Mesodermal cell (in vitro differentiated cells): ENCODE measurements at regions not wholly inside any gene's neighbourhood (a gene's known extent, or its start where the extent isn't known, plus 50 kb on each side); places are given as distances from the start of the nearest gene placed in this dataset.

Experiments
- H3K27ac ChIP-seq: 2 replicates; pipeline ENCODE4 v1.7.0; 2013; ENCODE audit warnings: mild to moderate bottlenecking, low read depth, low read length, moderate library complexity; ENCODE audit not compliant: severe bottlenecking
- H3K36me3 ChIP-seq: 2 replicates; pipeline ENCODE4 v1.7.1; 2013; ENCODE audit warnings: mild to moderate bottlenecking, low read length, moderate library complexity; ENCODE audit not compliant: control insufficient read depth, insufficient read depth
- H3K4me1 ChIP-seq: one replicate; pipeline ENCODE4 v1.7.1; 2013; ENCODE audit warnings: mild to moderate bottlenecking, low read length; ENCODE audit not compliant: insufficient read depth, control insufficient read depth, poor library complexity, severe bottlenecking
- H3K4me3 ChIP-seq: 2 replicates; pipeline ENCODE4 v1.7.0; 2013; ENCODE audit warnings: low read length, control low read depth, mild to moderate bottlenecking; ENCODE audit not compliant: insufficient read depth, poor library complexity, severe bottlenecking; ENCODE audit errors: extremely low read depth
- H3K9me3 ChIP-seq: 2 replicates; pipeline ENCODE4 v1.7.1; 2013; ENCODE audit warnings: mild to moderate bottlenecking, low read length, moderate library complexity; ENCODE audit not compliant: control insufficient read depth
- WGBS, 2 experiments: methylation state at CpG; one replicate each; pipeline ENCODE4 v1.1.5; 2013; ENCODE audit warnings: missing lambda C conversion rate in 2 of 2; ENCODE audit not compliant: insufficient coverage in 2 of 2; 5-methylcytosine and 5-hydroxymethylcytosine counted together

DNA sequence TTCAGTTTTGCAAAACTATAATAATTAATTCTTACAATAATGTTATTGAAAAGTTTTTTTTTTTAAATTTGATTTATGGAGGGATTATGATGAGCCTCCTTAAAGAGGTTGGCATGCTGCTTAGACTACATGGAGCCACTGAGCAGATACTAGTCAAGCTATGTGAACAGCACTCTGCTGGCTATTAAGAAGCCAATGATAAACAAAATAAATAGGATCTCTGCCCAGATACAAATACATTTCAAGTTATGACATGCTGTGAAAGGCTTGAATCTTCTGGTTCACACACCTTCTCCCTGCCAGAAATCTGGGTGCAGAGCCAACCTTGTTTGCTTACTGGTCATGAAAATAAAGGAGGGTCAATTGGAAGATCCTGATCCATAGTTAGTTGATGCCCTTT, 107.4 kb upstream of the NAV3 start:
- H3K36me3 ChIP-seq, result no peaks in the 10 kb centered on the region
- H3K4me3 ChIP-seq, result no peak overlapping the region
- H3K9me3 ChIP-seq, result no peaks in the 10 kb centered on the region
- no peak overlapping the region for H3K27ac ChIP-seq
- peaks cover 17% of the 10 kb centered on the region for H3K4me1 ChIP-seq

DNA sequence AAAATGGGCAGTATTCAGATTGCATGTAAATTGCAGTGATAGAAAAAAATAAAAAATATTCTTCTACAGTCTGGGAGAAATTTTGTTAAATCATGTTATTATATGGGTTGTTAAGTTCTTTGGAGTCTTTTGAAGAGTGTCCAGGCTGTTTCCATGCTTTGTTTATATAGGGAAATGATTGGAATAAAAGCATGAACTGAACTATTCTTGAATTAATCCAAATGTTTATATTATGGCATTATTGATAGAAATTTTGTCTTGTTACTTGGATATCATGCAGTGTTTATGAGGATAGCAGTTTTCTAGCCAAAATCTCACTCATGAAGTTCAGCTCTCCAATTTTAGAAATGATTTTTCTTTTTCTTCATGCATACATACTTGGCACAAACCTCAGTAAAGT, 108.2 kb upstream of the NAV3 start:
- H3K36me3 ChIP-seq, result no peaks in the 10 kb centered on the region
- H3K27ac ChIP-seq, result no peak overlapping the region
- no peak overlapping the region for H3K4me3 ChIP-seq
- peaks cover 17% of the 10 kb centered on the region for H3K4me1 ChIP-seq
- H3K9me3 ChIP-seq, result no peaks in the 10 kb centered on the region

DNA sequence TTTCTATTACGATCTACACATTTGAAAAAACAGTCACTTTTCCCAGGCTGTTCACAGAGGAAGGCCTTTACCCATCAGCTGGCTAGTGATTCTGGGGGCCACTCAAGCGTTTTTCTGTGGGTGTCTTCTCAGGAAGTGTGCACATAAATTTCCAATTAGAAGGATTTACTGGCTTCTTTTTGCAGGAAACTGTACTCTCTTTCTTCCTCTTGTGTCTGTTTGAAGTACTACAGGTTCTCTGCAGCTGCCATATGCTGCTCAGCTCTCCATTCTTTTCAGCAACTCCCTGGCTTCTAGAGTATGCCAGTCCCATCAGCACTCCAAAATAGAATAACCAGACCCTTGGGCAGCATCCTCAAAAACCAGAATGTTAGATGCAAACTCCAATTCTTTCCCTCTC, 110.4 kb upstream of the NAV3 start:
- Histone ChIP-seq H3K36me3 (no peaks in the 10 kb centered on the region), H3K9me3 (no peaks in the 10 kb centered on the region), H3K4me1 (peaks cover 7% of the 10 kb centered on the region), H3K27ac (no peak overlapping the region), H3K4me3 (no peak overlapping the region)
- 80% methylated on average over 1 of the region's 2 CpGs; no CpG with 5 or more reads in 1 of the 2 experiments for WGBS, 2 experiments

DNA sequence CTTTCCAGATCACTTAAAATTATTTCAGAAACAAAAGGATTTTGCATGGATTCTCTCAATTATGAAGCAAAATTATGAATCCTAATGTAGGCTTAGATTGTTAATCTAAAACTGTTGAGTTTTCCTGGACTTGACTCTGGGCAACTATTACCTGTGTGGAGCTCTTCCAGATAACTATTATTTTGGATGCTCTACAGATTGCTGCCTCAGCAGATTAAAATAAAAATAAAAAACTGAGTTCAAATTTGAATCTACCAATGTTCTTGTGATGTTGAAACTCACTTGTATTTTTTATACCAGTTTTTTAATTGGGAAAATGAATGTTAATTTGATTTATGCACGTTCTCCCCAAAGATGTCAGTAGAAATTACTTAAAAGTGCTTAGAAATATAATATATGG, 120.5 kb upstream of the NAV3 start:
- no peaks in the 10 kb centered on the region for H3K9me3 ChIP-seq
- no peak overlapping the region for H3K4me3 ChIP-seq
- no peaks in the 10 kb centered on the region for H3K4me1 ChIP-seq
- no peak overlapping the region for H3K27ac ChIP-seq
- no peaks in the 10 kb centered on the region for H3K36me3 ChIP-seq
- no CpG with 5 or more reads among the region's 1 CpG for WGBS, 2 experiments

GRCh38 chr12:77697126-77697525, 133.6 kb upstream of the NAV3 start:
- H3K4me1 ChIP-seq, result no peaks in the 10 kb centered on the region
- WGBS, 2 experiments, result no CpG with 5 or more reads among the region's 1 CpG
- no peak overlapping the region for H3K4me3 ChIP-seq
- H3K9me3 ChIP-seq, result no peaks in the 10 kb centered on the region
- no peak overlapping the region for H3K27ac ChIP-seq
- no peaks in the 10 kb centered on the region for H3K36me3 ChIP-seq

DNA sequence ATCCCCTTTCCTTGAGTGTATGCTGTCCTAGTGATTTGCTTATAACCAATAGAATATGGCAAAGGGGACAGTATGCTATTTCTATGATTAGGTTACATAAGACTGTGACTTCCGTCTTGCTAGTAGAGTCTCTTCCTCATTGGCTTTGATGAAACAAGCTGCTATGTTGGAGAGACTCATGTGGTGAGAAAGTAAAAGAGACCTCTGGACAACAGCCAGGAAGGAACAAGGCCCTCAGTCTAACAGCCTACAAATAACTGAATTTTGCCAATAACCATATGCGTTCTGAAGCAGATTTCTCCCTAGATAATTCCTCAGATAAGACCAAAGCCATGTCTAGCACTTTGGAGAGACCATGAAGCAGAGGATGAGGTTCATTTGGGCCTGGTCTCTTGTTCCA, 134.5 kb upstream of the NAV3 start:
- no peak overlapping the region for H3K4me3 ChIP-seq
- no peaks in the 10 kb centered on the region for H3K36me3 ChIP-seq
- no peaks in the 10 kb centered on the region for H3K4me1 ChIP-seq
- WGBS, 2 experiments, result 100% methylated on average over 1 of the region's 2 CpGs
- no peak overlapping the region for H3K27ac ChIP-seq
- H3K9me3 ChIP-seq, result no peaks in the 10 kb centered on the region

DNA sequence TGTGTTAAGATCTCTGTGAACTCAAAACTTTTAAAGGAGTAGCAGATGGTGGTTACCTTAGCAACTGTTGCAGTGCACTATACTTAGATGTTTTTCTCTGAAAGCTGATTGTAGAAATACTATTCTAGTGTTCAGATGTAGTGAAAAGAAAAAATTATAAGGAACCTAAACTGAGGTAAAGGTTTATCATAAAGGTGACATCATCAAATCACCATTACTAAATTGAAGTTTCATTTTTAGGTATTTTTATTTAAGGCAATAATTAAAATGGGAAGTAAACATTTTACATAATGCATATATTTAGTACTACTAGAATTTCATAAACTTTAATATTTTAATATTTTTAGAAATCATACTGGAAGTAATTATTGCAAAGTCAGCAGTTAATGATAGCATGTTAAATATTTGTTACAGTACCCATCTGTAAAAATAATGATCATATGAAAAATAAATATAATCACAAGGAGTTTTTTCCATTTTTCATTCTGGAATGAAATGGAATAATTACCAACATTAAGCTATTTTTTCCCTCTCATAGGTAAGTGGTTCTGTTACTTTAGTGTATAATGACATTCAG, 141.1 kb upstream of the NAV3 start:
- Histone ChIP-seq H3K36me3 (no peaks in the 10 kb centered on the region), H3K27ac (no peak overlapping the region), H3K4me1 (no peaks in the 10 kb centered on the region), H3K4me3 (no peak overlapping the region), H3K9me3 (no peaks in the 10 kb centered on the region)

DNA sequence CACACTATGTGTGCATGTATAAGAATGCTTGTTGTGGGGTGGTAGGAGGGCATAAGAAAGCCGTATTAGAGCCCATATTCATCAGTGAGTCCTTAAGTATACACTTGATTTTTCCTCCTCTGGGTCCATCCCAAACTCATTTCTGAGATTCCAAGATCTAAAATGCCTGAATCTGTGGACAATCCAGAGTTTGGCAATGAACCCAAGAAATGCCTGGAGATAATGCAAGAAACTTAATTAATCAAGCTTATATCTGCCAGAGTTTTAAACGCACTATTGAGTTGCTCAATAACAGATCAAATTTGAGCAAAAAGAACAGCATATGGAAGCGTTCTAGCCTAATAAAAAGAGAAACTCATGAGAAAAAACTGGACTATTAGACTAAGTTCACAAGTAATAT, 143.4 kb upstream of the NAV3 start:
- 89 to 100% methylated on average over 1 to 3 of the region's 3 CpGs for WGBS, 2 experiments
- Histone ChIP-seq H3K27ac (no peak overlapping the region), H3K9me3 (no peaks in the 10 kb centered on the region), H3K4me1 (no peaks in the 10 kb centered on the region), H3K4me3 (no peak overlapping the region), H3K36me3 (no peaks in the 10 kb centered on the region)

- no peaks in the 10 kb centered on the region for H3K4me1 ChIP-seq
- 71% methylated on average over 1 of the region's 2 CpGs; no CpG with 5 or more reads in 1 of the 2 experiments for WGBS, 2 experiments
- H3K36me3 ChIP-seq, result no peaks in the 10 kb centered on the region
- no peak overlapping the region for H3K27ac ChIP-seq
- no peaks in the 10 kb centered on the region for H3K9me3 ChIP-seq
- no peak overlapping the region for H3K4me3 ChIP-seq
Observed at GRCh38 chr12:77686760-77687159, 143.9 kb upstream of the NAV3 start.

DNA sequence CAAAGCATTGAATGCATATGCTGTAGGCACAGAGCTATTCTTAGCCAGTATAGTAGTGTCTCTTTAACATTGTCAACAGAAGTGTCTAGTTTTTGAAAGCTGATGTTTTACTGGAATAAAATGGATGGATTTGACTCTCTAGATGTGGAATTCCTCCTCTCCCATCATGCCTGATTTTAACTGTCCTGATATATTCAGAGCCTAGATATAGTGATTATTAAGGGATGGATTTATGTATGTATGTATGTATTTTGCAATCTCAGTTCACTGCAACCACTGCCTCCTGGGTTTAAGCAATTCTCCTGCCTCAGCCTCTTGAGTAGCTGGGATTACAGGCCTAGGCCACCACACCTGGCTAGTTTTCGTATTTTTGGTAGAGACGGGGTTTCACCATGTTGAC, 144.8 kb upstream of the NAV3 start:
- Histone ChIP-seq H3K4me1 (no peaks in the 10 kb centered on the region), H3K36me3 (no peaks in the 10 kb centered on the region), H3K9me3 (no peaks in the 10 kb centered on the region), H3K4me3 (no peak overlapping the region), H3K27ac (no peak overlapping the region)
- whole genome bisulfite sequencing, 2 experiments, result 88 to 100% methylated on average over 2 of the region's 2 CpGs

GRCh38 chr12:77685112-77685511, 145.6 kb upstream of the NAV3 start:
- no peaks in the 10 kb centered on the region for H3K4me1 ChIP-seq
- WGBS, 2 experiments, result 19 to 35% methylated on average over 4 to 6 of the region's 6 CpGs
- no peak overlapping the region for H3K27ac ChIP-seq
- H3K4me3 ChIP-seq, result no peak overlapping the region
- no peaks in the 10 kb centered on the region for H3K9me3 ChIP-seq
- H3K36me3 ChIP-seq, result no peaks in the 10 kb centered on the region

DNA sequence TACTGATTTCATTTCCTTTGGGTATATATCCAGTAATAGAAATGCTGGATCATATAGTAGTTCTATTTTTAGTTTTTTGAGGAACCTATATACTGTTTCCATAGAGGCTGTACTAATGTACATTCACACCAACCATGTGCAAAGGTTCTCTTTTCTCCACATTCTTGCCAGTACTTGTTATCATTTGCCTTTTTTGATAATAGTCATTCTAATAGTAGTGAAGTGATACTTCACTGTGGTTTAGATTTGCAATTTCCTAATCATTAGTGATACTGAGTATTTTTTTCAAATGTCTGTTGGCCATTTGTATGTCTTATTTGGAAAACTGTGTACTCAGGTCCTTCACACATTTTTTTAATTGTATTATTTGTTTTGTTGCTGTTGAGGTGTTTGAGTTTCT, 148.2 kb upstream of the NAV3 start:
- Histone ChIP-seq H3K4me1 (no peaks in the 10 kb centered on the region), H3K9me3 (no peaks in the 10 kb centered on the region)

More for the DNA sequence above, 148.2 kb upstream of the NAV3 start:
- no peak overlapping the region for H3K4me3 ChIP-seq
- no peak overlapping the region for H3K27ac ChIP-seq
- no peaks in the 10 kb centered on the region for H3K36me3 ChIP-seq
